H1 (cell line): ENCODE measurements at regions not wholly inside any gene's neighbourhood (a gene's known extent, or its start where the extent isn't known, plus 50 kb on each side); places are given as distances from the start of the nearest gene placed in this dataset.

ENCODE experiments used
- CTCF ChIA-PET: fragments of 300-600 bp; sonication (Branson Sonifier 250); formaldehyde crosslinking; loops from one replicate; lab custom pipeline; 2021; ENCODE audit not compliant: partially characterized antibody; lab: Charles Lee
- POLR2A ChIA-PET: fragments of 300-600 bp; sonication (Branson Sonifier 250); formaldehyde crosslinking; loops from one replicate; lab custom pipeline; 2021; ENCODE audit warnings: inconsistent platforms; ENCODE audit not compliant: partially characterized antibody; lab: Charles Lee
- DNase-seq, 2 experiments: peaks; one replicate each; pipeline versions ENCODE4 v3.0.0 to v3.0.0-alpha.2; 2010 to 2022; ENCODE audit warnings: low spot score in 2 of 2, low read depth in 1 of 2, mixed read lengths in 1 of 2
- FAIRE-seq: peaks from 2 replicates; lab custom pipeline; 2011; peaks lifted over from hg19 to GRCh38; lab: Jason Lieb, UNC
- H2AFZ ChIP-seq: 2 replicates; pipeline ENCODE4 v1.8.1; 2012; ENCODE audit warnings: low read length, inconsistent platforms
- H2AK5ac ChIP-seq: 2 replicates; pipeline ENCODE4 v1.6.1; 2013; ENCODE audit warnings: low read depth, low read length
- H2BK120ac ChIP-seq: replicated peaks from 2 replicates; pipeline ENCODE3; 2013; ENCODE audit warnings: low read depth, low read length, inconsistent platforms
- H2BK12ac ChIP-seq: 2 replicates; pipeline ENCODE4 v1.6.1; 2013; ENCODE audit warnings: low read depth, low read length
- H2BK15ac ChIP-seq: 2 replicates; pipeline ENCODE4 v1.6.1; 2013; ENCODE audit warnings: low read length
- H2BK20ac ChIP-seq: 2 replicates; pipeline ENCODE4 v1.6.1; 2013; ENCODE audit warnings: low read length
- H2BK5ac ChIP-seq: 2 replicates; pipeline ENCODE4 v1.6.1; 2013; ENCODE audit warnings: low read depth, low read length
- H3K14ac ChIP-seq: 2 replicates; pipeline ENCODE4 v1.6.1; 2013; ENCODE audit warnings: inconsistent platforms; ENCODE audit not compliant: insufficient read length
- H3K18ac ChIP-seq: 2 replicates; pipeline ENCODE4 v1.6.1; 2013; ENCODE audit warnings: low read length; ENCODE audit errors: extremely low read depth
- H3K23ac ChIP-seq: 2 replicates; pipeline ENCODE4 v1.6.1; 2013; ENCODE audit warnings: inconsistent platforms; ENCODE audit not compliant: insufficient read length
- H3K23me2 ChIP-seq: 2 replicates; pipeline ENCODE4 v1.6.1; 2013; ENCODE audit warnings: low read depth, low read length
- H3K27ac ChIP-seq: 2 replicates; pipeline ENCODE4 v1.6.1; 2011; ENCODE audit warnings: low read depth, low read length, inconsistent platforms
- H3K27me3 ChIP-seq, 4 experiments: replicated peaks in 1 of 4; 1 replicate in 1 of 4; 2 replicates in 3 of 4; pipeline versions ENCODE4 v1.6.1 to v1.8.1; 2011 to 2013; ENCODE audit warnings: low read length in 3 of 4, mild to moderate bottlenecking in 3 of 4, inconsistent platforms in 2 of 4, mixed read lengths in 2 of 4, moderate library complexity in 1 of 4; ENCODE audit not compliant: control insufficient read depth in 3 of 4, insufficient read depth in 3 of 4; ENCODE audit errors: extremely low read depth in 1 of 4
- H3K36me3 ChIP-seq, 4 experiments: 2 replicates each; pipeline versions ENCODE4 v1.6.1 to v1.8.1; 2011 to 2013; ENCODE audit warnings: mild to moderate bottlenecking in 4 of 4, low read length in 3 of 4, moderate library complexity in 2 of 4, control low read depth in 1 of 4, inconsistent platforms in 1 of 4; ENCODE audit not compliant: insufficient read depth in 4 of 4, control insufficient read depth in 2 of 4
- H3K4ac ChIP-seq: replicated peaks from 2 replicates; pipeline ENCODE3; 2013; ENCODE audit warnings: low read length, low read depth, mixed read lengths, inconsistent platforms; ENCODE audit not compliant: insufficient read length
- H3K4me1 ChIP-seq, 4 experiments: replicated peaks in 1 of 4; 1 replicate in 1 of 4; 2 replicates in 3 of 4; pipeline versions ENCODE4 v1.6.1 to v1.8.1; 2011 to 2013; ENCODE audit warnings: low read length in 3 of 4, inconsistent platforms in 2 of 4, mixed read lengths in 1 of 4; ENCODE audit not compliant: insufficient read depth in 4 of 4, control insufficient read depth in 3 of 4
- H3K4me2 ChIP-seq, 2 experiments: 2 replicates each; pipeline versions ENCODE4 v1.6.1 to v1.8.1; 2011 to 2013; ENCODE audit warnings: low read depth in 2 of 2, low read length in 2 of 2, control low read depth in 1 of 2, inconsistent platforms in 1 of 2, mild to moderate bottlenecking in 1 of 2; ENCODE audit not compliant: insufficient read depth in 1 of 2
- H3K4me3 ChIP-seq, 4 experiments: fragments of 200-600, 300-600 bp in 1 of 4; sonication (generic), shearing (Covaris generic), sonication (Bioruptor Twin) in 1 of 4; 2 replicates each; pipeline versions ENCODE4 v1.5.1 to v1.8.1; 2011 to 2016; ENCODE audit warnings: low read length in 4 of 4, low read depth in 3 of 4, control low read depth in 2 of 4, inconsistent platforms in 2 of 4, mild to moderate bottlenecking in 2 of 4, mixed read lengths in 1 of 4, moderate library complexity in 1 of 4; ENCODE audit not compliant: insufficient read depth in 2 of 4; ENCODE audit errors: extremely low read depth in 1 of 4
- H3K56ac ChIP-seq: replicated peaks from 2 replicates; pipeline ENCODE3; 2013; ENCODE audit warnings: low read depth, mild to moderate bottlenecking, mixed read lengths, low read length, inconsistent platforms; ENCODE audit not compliant: insufficient read length
- H3K79me1 ChIP-seq: 2 replicates; pipeline ENCODE4 v1.6.1; 2013; ENCODE audit warnings: low read depth, low read length, control low read depth
- H3K79me2 ChIP-seq, 2 experiments: 2 replicates each; pipeline versions ENCODE4 v1.6.1 to v1.8.1; 2012 to 2013; ENCODE audit warnings: low read length in 2 of 2, mild to moderate bottlenecking in 2 of 2, inconsistent platforms in 1 of 2; ENCODE audit not compliant: insufficient read depth in 2 of 2, control insufficient read depth in 1 of 2
- H3K9ac ChIP-seq, 4 experiments: replicated peaks in 1 of 4; 1 replicate in 1 of 4; 2 replicates in 3 of 4; pipeline versions ENCODE4 v1.6.1 to v1.8.1; 2011 to 2013; ENCODE audit warnings: low read depth in 3 of 4, low read length in 3 of 4, control low read depth in 2 of 4, mild to moderate bottlenecking in 2 of 4, moderate library complexity in 2 of 4, inconsistent platforms in 1 of 4; ENCODE audit errors: extremely low read depth in 1 of 4
- H3K9me3 ChIP-seq, 2 experiments: 2 replicates each; pipeline versions ENCODE4 v1.6.1 to v1.8.1; 2012 to 2013; ENCODE audit warnings: mild to moderate bottlenecking in 2 of 2, moderate library complexity in 2 of 2, control low read depth in 1 of 2, inconsistent platforms in 1 of 2, low read depth in 1 of 2, low read length in 1 of 2, mixed read lengths in 1 of 2; ENCODE audit not compliant: insufficient read depth in 2 of 2
- H4K20me1 ChIP-seq, 2 experiments: replicated peaks in 1 of 2; 2 replicates each; pipeline versions ENCODE3 to v1.8.1; 2011 to 2013; ENCODE audit warnings: inconsistent platforms in 2 of 2, low read length in 2 of 2, mild to moderate bottlenecking in 1 of 2; ENCODE audit not compliant: insufficient read depth in 2 of 2, control insufficient read depth in 1 of 2
- H4K5ac ChIP-seq: 2 replicates; pipeline ENCODE4 v1.6.1; 2013; ENCODE audit warnings: low read length, low read depth, mixed read lengths, inconsistent platforms; ENCODE audit not compliant: insufficient read length
- H4K8ac ChIP-seq: 2 replicates; pipeline ENCODE4 v1.8.0; 2013; ENCODE audit warnings: mild to moderate bottlenecking, moderate library complexity, low read length, inconsistent platforms; ENCODE audit not compliant: insufficient read depth; ENCODE audit errors: extremely low read depth
- H4K91ac ChIP-seq: replicated peaks from 2 replicates; pipeline ENCODE3; 2013; ENCODE audit warnings: low read length, mixed read lengths, inconsistent platforms; ENCODE audit not compliant: insufficient read length
- NANOG ChIP-seq: IDR thresholded peaks from 2 replicates; pipeline ENCODE4 v1.6.1; 2011; ENCODE audit warnings: low read length, low read depth, mild to moderate bottlenecking, inconsistent platforms; ENCODE audit not compliant: insufficient read depth, poor library complexity, severe bottlenecking
- WGBS, 2 experiments: shearing (Covaris generic) in 1 of 2; methylation state at CpG; one replicate each; pipeline versions ENCODE4 v1.1.6 to v1.1.7; 2013 to 2015; ENCODE audit warnings: low lambda C conversion rate in 2 of 2, mixed read lengths in 2 of 2, inconsistent platforms in 1 of 2, low coverage in 1 of 2, missing lambda C conversion rate in 1 of 2; ENCODE audit not compliant: insufficient replicate concordance in 2 of 2, insufficient coverage in 1 of 2, insufficient read length in 1 of 2; ENCODE audit errors: extremely low coverage in 1 of 2, missing lambda C conversion rate in 1 of 2; 5-methylcytosine and 5-hydroxymethylcytosine counted together

DNA sequence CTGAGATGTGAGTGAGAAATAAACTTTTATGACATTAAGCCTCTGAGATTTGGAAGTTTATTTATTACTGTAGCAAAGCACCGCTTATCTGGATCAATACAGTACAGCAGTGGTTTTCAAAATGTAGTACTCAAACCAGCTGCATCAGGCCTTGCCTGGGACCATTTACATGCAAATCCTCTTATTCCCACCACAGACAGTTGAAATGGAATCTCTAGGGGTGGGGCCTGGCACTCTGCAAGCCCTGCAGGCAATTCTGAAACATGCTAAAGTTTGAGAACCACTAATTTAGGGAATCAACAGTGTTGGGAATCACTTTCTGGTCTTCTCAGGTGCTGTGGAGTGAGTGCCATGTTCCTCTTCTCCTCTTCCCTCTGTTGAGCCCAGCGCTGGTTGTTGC lies 77.8 kb upstream of the TAMM41 start:
- Histone ChIP-seq H3K18ac (no peak overlapping the region), H3K9me3 (no peaks in the 10 kb centered on the region), H3K23ac (no peak overlapping the region), H2BK120ac (peak overlapping the region; percentile 24), H4K8ac (no peak overlapping the region; the same call in 1 of the 2 replicates), H3K36me3 (no peaks in the 10 kb centered on the region), H2AFZ (peak overlapping the region; percentile 92), H3K9ac (no peak overlapping the region), H3K56ac (no peak overlapping the region), H4K91ac (no peak overlapping the region), H2BK15ac (no peak overlapping the region), H3K4me3 (no peak overlapping the region), H2AK5ac (no peak overlapping the region), H3K79me2 (no peaks in the 10 kb centered on the region), H3K79me1 (no peaks in the 10 kb centered on the region), H3K4ac (no peak overlapping the region), H3K14ac (no peak overlapping the region), H3K23me2 (no peaks in the 10 kb centered on the region), H2BK5ac (no peak overlapping the region), H2BK12ac (no peak overlapping the region), H3K27ac (no peak overlapping the region), H2BK20ac (peak overlapping the region; percentile 40; the same call in 1 of the 2 replicates), H3K27me3 (no peaks in the 10 kb centered on the region), H4K20me1 (no peaks in the 10 kb centered on the region), H3K4me1 (peaks cover 0 to 7% (median 3%) of the 10 kb centered on the region in 4 experiments; a peak in 5 of 7 replicates), H3K4me2 (peak overlapping the region; percentile 16 to 20; a peak in 2 of 4 replicates), H4K5ac (no peak overlapping the region)
- no peak for FAIRE-seq
- 71% methylated on average over 2 of the region's 2 CpGs; no CpG with 5 or more reads in 1 of the 2 experiments for WGBS, 2 experiments
- CTCF ChIA-PET: interaction anchor here (0.8 kb wide), 1 partner anchor 46 kb away, joined by 3 read pairs; no protein-coding TSS in a partner anchor
- no peak for DNase-seq
- no peak for TF ChIP-seq NANOG
- POLR2A ChIA-PET: no interaction called here
